ENCODE measurements at regions not wholly inside any gene's neighbourhood (a gene's known extent, or its start where the extent isn't known, plus 50 kb on each side); places are given as distances from the start of the nearest gene placed in this dataset.

- TF ChIP-seq CTCF (IDR thresholded peaks at IDR 0.05; ENCODE audit: low read depth, low read length): no peak
- no peak for DNase-seq (ENCODE audit: extremely low read depth, low read depth)
Measured at GRCh38 chr7:17700138-17700537, 240.2 kb downstream of the SNX13 start.

DNA sequence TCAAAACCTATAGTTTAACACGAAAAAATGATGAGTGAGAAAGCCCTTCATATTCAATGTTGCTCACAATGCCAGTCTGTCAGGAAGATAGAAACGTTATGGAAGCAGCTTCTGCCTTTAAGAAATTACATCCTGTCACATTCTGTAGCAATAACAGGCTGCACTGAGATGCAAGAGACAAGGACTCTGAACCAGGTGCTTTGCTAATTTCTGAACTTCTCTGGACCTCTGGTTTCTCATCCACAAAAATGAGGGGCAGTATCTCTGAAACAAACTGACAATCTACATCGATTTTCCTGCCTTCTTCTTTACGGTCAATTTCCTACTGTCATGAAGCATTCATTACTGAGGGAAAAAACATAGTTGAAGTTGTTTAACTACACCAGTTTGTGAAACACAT lies 234.0 kb downstream of the SNX13 start:
- no peak for TF ChIP-seq CTCF (IDR thresholded peaks at IDR 0.05; ENCODE audit: low read depth, low read length)
- DNase-seq (ENCODE audit: extremely low read depth, low read depth): no peak

DNA sequence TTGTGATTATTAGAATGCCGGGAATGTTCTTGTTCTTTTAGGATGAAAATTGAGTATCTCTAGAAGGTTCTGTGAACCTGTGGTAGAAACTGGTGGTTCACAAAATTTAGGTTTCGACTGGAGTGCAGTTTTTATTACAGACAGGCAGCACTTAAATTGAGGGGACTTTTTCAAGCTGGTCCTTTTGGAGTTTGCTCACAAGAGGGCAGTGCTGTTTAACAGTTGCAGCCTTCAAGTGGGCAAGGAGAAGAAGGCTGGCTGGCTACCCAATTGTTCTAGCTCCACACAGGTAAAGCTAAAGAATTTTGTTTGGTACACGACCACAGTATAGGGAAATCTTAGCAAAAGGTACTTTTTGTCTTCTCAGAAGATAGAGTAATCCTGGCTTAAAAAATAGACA lies 233.6 kb downstream of the SNX13 start:
- DNase-seq (ENCODE audit: extremely low read depth, low read depth): peak; percentile 40
- TF ChIP-seq CTCF (IDR thresholded peaks at IDR 0.05; ENCODE audit: low read depth, low read length): peak; percentile 76

GRCh38 chr7:17709127-17709526 lies 231.2 kb downstream of the SNX13 start:
- no peak for DNase-seq (ENCODE audit: extremely low read depth, low read depth)
- TF ChIP-seq CTCF (IDR thresholded peaks at IDR 0.05; ENCODE audit: low read depth, low read length): no peak

GRCh38 chr7:17709599-17709998 lies 230.7 kb downstream of the SNX13 start:
- TF ChIP-seq CTCF (IDR thresholded peaks at IDR 0.05; ENCODE audit: low read depth, low read length): no peak

DNA sequence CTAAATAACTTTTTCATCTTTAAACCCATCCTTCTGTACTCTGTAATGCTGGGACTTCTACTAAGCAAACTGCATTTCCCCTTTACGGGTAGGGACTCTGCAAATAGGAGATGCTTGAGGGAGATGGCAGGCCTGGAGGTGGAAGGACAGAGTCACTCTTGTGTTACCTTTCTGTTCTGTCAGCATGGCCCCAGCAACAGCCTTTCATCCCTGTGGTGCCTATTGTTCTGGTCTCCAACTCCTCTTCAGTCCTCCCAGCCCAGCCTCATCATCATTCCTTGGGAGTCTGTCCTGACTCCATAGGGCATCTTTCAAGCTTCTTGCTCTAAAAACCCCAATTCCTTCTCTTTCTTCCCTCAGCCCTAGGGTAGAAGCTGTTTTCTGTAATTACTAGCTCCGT lies 230.0 kb downstream of the SNX13 start:
- DNase-seq (ENCODE audit: extremely low read depth, low read depth): no peak
- TF ChIP-seq CTCF (IDR thresholded peaks at IDR 0.05; ENCODE audit: low read depth, low read length): no peak

More at GRCh38 chr7:17709599-17709998, 230.7 kb downstream of the SNX13 start:
- no peak for DNase-seq (ENCODE audit: extremely low read depth, low read depth)

DNA sequence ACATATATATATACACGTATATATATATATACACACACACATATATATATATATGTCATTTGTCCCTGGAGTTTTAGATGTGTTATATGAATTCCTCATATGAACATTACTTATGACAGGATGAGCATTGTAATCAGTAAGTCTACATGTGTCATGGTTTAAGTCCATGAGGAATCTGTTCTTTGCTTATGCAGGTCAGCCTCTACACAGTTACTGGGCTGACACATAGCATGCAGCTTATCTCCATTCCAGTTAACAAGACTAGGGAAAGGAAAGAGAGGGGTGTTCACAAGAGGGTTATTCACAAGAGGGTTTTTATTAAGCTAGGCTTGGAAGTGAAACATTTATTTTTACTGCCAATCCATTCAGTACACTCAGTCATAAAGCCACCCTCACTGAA lies 226.7 kb downstream of the SNX13 start:
- DNase-seq (ENCODE audit: extremely low read depth, low read depth): no peak
- TF ChIP-seq CTCF (IDR thresholded peaks at IDR 0.05; ENCODE audit: low read depth, low read length): no peak
